HG02759 (cell line): ENCODE measurements at regions not wholly inside any gene's neighbourhood (a gene's known extent, or its start where the extent isn't known, plus 50 kb on each side); places are given as distances from the start of the nearest gene placed in this dataset.
"Not testable (repeated sequence)": the region's sequence is repeated elsewhere in the genome, so short reads cannot be mapped to it uniquely, and the experiment has no call there.

Experiments
- ATAC-seq: cut with Tn5 transposase; IDR thresholded peaks from one replicate; pipeline ENCODE4 v1.9.1; 2021; ENCODE audit warnings: mild to moderate bottlenecking, moderate library complexity; ENCODE audit not compliant: unreplicated experiment

GRCh38 chrX:40943093-40943641 is 142.1 kb upstream of the USP9X start:
- no peak for ATAC-seq

- ATAC-seq = peak; percentile 68
Observed at GRCh38 chrX:40945361-40945713, 139.9 kb upstream of the USP9X start.

GRCh38 chrX:40947276-40947675 is 138.0 kb upstream of the USP9X start:
- no peak for ATAC-seq

DNA sequence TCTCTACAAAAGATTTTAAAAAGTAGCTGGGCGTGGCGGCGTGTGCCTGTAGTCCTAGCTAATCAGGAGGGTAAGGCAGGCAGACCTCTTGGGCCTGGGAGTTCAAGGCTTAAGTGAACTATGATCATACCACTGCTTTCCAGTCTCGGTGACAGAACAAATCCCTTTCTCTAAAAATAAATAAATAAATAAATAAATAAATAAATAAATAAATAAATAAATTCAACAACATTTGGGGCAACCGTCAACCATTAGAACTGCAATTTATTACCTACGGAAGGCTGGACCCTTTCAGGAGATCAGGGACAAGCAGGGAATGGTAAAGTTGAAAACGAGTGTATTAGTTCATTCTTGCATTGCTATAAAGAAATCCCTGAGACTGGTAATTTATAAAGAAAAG is 136.2 kb upstream of the USP9X start:
- ATAC-seq = no peak

DNA sequence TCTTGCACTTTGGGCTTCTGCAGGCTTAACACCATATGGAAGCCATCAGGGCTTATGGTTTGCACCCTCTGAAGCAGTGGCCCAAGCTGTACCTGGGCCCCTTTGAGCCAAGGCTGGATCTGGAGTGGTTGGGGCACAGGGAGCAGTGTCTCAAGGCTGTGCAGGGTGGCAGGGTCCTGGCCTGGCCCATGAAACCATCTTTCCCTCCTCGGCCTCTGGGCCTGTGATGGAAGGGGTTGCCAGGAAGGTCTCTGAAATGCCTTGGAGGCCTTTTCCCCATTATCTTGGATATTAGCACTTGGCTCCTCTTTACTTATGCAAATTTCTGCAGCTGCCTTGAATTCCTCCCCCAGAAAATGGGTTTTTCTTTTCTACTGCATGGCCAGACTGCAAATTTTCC is 134.7 kb upstream of the USP9X start:
- ATAC-seq = no peak

GRCh38 chrX:40951407-40951806 is 133.8 kb upstream of the USP9X start:
- ATAC-seq = not testable (repeated sequence)

GRCh38 chrX:40952855-40953254 is 132.4 kb upstream of the USP9X start:
- ATAC-seq = no peak

DNA sequence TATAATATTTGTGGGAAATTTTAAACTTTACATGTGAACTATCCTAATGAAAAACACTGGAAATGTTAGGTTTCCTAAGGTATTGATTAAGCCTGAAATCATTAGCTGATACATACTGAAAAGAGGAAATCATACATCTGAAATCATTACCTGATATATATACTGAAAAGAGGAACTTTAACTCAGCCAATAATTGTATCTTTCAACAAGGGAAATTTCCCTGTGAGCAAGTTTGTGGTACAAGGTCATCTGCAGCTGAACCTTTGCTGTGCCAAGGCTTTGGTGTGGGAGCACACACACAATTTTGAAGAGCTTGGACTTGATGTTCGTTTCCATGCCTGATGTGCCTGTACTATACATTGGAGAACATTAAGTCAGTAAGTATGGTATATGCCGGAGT is 131.9 kb upstream of the USP9X start:
- ATAC-seq = peak; percentile 72

DNA sequence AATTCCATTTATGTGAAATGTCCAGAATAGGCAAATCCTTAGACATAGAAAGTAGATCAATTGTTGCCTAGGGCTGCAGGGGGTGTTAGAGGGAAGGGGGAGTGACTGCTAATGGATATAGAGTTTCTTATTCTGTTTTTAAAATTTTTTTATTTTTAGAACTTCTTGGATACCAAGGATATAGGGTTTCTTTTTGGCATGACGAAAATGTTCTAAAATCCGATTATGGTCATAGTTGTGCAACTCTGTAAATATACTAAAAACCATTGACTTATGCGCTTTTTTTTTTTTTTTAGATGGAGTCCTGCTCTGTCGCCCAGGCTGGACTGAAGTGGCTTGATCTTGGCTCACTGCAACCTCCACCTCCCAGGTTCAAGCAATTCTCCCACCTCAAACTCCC is 125.2 kb upstream of the USP9X start:
- ATAC-seq = no peak

- no peak for ATAC-seq
Observed at GRCh38 chrX:40962793-40963407, 122.3 kb upstream of the USP9X start.

DNA sequence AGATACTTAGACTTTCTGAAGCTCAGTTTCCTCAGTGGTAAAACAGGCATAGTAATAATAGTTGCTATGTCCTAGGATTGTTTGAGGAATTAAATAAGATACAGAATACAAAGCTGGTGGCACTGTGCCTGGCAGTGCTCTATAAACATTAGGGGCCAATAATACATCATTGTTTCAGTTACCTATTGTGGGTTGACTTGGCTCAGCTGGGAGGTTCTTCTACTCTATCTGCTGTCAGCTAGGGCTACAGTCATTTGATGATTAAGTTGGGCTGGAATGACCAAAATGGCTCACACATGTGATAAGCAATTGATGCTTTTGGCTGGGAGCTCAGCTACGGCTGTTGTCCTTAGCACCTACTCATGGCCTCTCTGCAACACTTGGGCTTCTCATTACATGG is 121.2 kb upstream of the USP9X start:
- ATAC-seq = no peak

DNA sequence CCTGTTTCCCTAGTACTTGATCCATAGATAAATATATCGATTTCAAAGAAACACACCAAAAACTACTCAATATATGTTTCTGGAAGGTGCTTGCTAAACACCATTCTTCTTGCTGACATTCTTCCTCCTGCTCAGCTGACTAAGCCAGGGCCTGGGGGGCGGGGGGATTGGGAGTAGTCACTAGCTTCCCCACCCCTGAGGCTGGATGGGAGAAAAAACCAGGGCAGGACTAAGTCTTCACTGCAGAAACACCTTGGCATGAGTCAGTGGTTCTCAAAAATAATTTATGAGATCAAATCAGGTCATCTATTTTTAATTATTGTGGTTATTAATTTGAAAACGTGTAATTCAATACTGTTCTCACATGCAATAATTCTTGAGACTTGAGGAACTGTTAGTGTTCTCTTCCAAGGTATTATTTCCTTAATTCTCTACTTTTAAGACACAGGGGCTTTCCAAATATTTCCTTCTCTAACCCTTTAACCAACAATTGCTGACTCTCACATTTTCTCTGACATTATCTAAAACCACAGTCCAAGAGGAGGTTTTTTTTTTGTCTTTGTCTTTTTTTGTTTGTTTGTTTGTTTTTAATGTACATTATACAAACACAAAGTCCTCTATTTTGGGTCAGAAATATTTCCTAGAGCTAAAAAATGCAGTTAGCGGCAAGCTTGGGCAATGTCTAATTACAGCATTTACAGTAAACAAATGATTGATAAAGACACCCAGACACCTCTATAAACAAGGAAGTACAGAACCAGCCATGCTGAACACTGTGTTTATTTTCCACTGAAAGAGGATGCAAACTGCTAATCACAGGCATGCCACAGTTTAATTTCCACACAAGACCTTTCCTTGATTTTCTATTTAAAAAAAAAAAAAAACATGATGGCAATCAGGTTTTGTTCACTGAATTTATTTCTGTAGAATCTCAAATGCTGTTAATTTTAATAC is 120.3 kb upstream of the USP9X start:
- ATAC-seq = no peak

DNA sequence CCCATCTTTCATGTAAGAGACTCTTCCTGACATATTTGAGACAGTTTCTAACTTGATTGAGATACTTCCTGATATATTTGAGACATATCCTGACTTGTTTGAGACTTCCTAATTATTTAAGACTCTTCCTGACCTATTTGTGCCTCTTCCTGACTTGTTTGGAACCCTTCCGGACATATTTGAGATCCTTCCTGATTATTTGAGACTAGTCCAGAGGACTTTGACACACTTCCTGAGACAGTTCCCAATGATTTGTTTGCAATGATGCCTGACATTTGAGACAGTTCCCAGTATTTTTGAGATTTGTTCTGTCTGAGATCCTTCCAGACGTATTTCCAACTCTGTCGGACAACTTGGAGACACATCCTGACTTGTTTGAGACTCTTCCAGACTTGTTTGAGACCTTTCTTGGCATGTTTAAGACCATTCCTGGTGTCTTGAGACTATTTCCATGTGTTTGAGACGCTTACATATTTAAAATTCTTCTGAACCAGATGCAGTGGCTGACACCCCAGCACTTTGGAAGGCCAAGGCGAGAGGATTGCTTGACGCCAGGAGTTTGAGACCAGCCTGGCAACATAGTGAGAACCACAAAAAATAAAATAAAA is 118.9 kb upstream of the USP9X start:
- ATAC-seq = no peak

- ATAC-seq = no peak
Observed at GRCh38 chrX:40968180-40968579, 117.1 kb upstream of the USP9X start.

DNA sequence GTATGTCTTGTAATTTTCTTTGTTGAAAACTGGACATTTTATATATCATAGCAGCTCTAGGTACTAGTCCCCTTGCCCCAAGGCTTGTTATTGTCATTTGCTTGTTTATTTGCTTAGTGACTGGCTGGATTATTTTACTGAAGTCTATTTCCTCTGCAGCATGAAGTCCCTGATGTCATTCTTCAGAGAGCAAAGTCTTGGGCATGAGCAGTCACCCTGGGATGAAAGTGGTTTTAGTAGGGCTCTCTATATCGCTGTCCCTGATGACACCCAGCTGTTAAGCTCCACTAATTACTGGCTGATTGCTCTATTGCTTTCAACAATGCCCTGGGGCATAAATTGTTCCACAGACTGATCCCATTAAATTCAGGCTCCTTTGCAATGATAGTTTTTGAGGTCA is 113.5 kb upstream of the USP9X start:
- no peak for ATAC-seq

DNA sequence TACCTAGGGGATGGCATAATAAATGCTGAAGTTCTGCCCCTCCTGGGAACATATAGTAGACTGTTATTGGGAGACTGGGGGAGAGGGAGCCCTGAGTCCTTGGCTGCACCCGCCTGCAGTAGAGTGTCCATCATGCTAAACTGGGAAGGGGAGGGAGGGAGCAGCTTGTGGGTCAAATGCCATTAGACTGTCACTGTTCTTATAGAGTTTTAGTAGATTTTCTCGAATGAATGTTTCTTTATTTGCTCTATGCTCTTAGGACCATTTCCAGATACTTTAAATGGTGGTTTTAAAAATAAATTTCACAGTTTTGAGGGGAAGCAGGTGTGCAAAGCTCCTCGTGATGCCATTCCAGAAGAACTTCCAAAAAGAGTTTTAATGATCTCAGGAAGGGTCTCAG is 111.6 kb upstream of the USP9X start:
- no peak for ATAC-seq

DNA sequence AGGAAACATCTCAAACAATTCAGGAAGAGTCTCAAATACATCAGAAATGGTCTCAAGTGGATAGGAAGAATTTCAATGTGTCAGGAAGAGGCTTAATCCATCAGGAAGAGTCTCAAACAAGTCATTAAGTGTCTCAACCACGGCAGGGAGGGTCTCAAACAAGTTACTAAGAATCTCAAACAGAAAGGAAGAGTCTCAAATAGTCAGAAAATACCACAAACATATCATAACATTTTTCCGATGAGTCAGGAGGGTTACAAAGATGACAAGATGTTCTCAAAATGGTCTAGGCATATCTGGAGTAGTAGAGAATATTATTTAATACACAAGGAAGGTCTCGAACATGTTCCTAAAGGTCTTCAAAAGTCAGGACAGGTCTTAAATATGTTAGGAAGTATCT is 109.3 kb upstream of the USP9X start:
- ATAC-seq = no peak

DNA sequence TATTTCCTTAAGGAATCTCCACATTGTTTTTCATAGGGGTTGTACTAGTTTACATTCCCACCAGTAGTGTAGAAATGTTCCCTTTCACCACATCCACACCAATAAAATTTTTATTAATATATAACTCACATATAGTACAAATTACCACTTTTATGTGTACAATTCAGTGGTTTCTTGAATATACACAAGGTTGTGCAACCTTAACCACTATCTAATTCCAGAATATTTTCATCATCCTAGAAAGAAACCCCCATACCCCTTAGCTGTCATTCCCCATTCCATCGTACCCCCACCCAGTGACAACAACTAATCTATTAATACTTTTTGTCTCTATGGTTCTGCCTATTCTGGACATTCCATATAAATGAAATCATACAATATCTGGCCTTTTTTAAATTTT is 108.3 kb upstream of the USP9X start:
- ATAC-seq = no peak

- no peak for ATAC-seq
Observed at GRCh38 chrX:40984962-40985361, 100.3 kb upstream of the USP9X start.

GRCh38 chrX:40987413-40987812 is 97.8 kb upstream of the USP9X start:
- ATAC-seq = no peak

- no peak for ATAC-seq
Observed at GRCh38 chrX:40988100-40988499, 97.1 kb upstream of the USP9X start.

DNA sequence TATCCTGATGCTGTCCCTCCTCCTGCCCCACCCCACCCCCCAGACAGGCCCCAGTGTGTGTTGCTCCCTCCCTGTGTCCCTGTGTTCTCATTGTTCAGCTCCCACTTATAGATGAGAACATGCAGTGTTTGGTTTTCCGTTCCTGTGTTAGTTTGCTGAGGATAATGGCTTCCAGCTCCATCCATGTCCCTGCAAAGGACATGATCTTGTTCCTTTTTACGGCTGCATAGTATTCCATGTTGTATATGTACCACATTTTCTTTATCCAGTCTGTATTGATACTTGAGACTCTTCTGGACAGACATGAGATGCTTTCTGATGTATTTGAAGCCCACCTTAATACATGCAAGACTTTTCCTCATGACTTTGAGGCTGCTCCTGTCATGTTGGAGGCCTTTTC is 91.8 kb upstream of the USP9X start:
- not testable (repeated sequence) for ATAC-seq
